DND-41 (cell line): ENCODE measurements at regions not wholly inside any gene's neighbourhood (a gene's known extent, or its start where the extent isn't known, plus 50 kb on each side); places are given as distances from the start of the nearest gene placed in this dataset.
"Not testable (repeated sequence)": the region's sequence is repeated elsewhere in the genome, so short reads cannot be mapped to it uniquely, and the experiment has no call there.

Experiments
- ATAC-seq: fragments of 200-7000 bp; cut with Tn5 transposase; 3 replicates; pipeline ENCODE4 v1.9.1; 2021; ENCODE audit warnings: low read depth; ENCODE audit not compliant: insufficient read depth
- DNase-seq: peaks from one replicate; pipeline ENCODE4 v3.0.0-alpha.2; 2020
- H2AFZ ChIP-seq: 2 replicates; pipeline ENCODE4 v1.6.0; 2012; ENCODE audit warnings: low read depth, low read length
- H3K27ac ChIP-seq: 2 replicates; pipeline ENCODE4 v1.5.1; 2012; ENCODE audit warnings: low read length, inconsistent platforms
- H3K27me3 ChIP-seq: fragments of 200-600 bp; sonication (generic); 2 replicates; pipeline ENCODE4 v1.6.0; 2012; ENCODE audit warnings: low read length, mild to moderate bottlenecking, inconsistent platforms; ENCODE audit not compliant: insufficient read depth, poor library complexity
- H3K36me3 ChIP-seq: 2 replicates; pipeline ENCODE4 v1.5.1; 2012; ENCODE audit warnings: low read length, inconsistent platforms; ENCODE audit not compliant: insufficient read depth
- H3K4me1 ChIP-seq: 2 replicates; pipeline ENCODE4 v1.5.1; 2012; ENCODE audit warnings: mild to moderate bottlenecking, low read length; ENCODE audit not compliant: insufficient read depth
- H3K4me2 ChIP-seq: 2 replicates; pipeline ENCODE4 v1.6.0; 2012; ENCODE audit warnings: mild to moderate bottlenecking, moderate library complexity, low read length, inconsistent platforms; ENCODE audit not compliant: insufficient read depth
- H3K4me3 ChIP-seq, 2 experiments: fragments of 200-600 bp in 1 of 2; shearing (Covaris generic) in 1 of 2; 2 replicates each; pipeline ENCODE4 v1.5.1; 2012 to 2016; ENCODE audit warnings: inconsistent platforms in 2 of 2, low read length in 2 of 2, mild to moderate bottlenecking in 2 of 2, low read depth in 1 of 2, moderate library complexity in 1 of 2
- H3K79me2 ChIP-seq: 2 replicates; pipeline ENCODE4 v1.6.0; 2012; ENCODE audit warnings: low read length, inconsistent platforms; ENCODE audit not compliant: insufficient read depth
- H3K9ac ChIP-seq: 2 replicates; pipeline ENCODE4 v1.6.0; 2012; ENCODE audit warnings: low read depth, mild to moderate bottlenecking, inconsistent platforms, low read length, moderate library complexity
- H3K9me3 ChIP-seq: 2 replicates; pipeline ENCODE4 v1.5.1; 2012; ENCODE audit warnings: low read length, moderate library complexity, mild to moderate bottlenecking, inconsistent platforms; ENCODE audit not compliant: insufficient read depth, severe bottlenecking
- H4K20me1 ChIP-seq: 2 replicates; pipeline ENCODE4 v1.6.0; 2012; ENCODE audit warnings: low read length; ENCODE audit not compliant: insufficient read depth
- EZH2 ChIP-seq: IDR thresholded peaks from 3 replicates; pipeline ENCODE4 v1.6.1; 2012; ENCODE audit warnings: borderline replicate concordance, low read depth, mild to moderate bottlenecking, moderate library complexity, low read length, inconsistent platforms; ENCODE audit not compliant: severe bottlenecking
- TF ChIP-seq, protein P1 (sequence below): IDR thresholded peaks from 2 replicates; pipeline ENCODE4 v1.5.1; 2012; ENCODE audit warnings: borderline replicate concordance, low read length, moderate library complexity, mild to moderate bottlenecking; ENCODE audit not compliant: poor library complexity, severe bottlenecking; ENCODE audit errors: extremely low read depth

DNA sequence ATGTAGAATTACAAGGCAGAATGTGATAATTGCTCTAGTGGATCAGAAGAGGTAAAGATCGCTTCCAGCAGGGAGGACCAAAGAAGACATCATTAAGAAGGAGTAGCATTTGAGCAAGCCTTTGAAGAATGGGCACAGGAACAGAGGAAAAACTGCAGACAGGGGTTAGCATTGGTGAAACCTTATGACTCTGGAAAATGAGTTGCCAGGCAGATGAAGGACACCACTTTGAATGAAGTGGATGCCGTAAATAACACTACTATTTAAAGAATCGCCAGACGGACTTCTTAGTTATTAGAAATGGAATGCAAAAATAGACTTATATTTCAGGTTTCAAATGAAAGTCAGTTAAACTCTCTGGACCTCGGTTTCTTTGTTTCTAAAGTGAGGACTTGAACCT lies 727.7 kb downstream of the USP25 start:
- Histone ChIP-seq H3K4me3 (no peak overlapping the region), H3K79me2 (no peaks in the 10 kb centered on the region), H3K27me3 (no peaks in the 10 kb centered on the region), H3K9ac (no peak overlapping the region), H3K9me3 (no peaks in the 10 kb centered on the region), H3K36me3 (no peaks in the 10 kb centered on the region), H3K4me2 (no peak overlapping the region), H4K20me1 (no peaks in the 10 kb centered on the region), H3K4me1 (no peaks in the 10 kb centered on the region), H2AFZ (no peak overlapping the region), H3K27ac (no peak overlapping the region)
- TF ChIP-seq, protein P1, sequence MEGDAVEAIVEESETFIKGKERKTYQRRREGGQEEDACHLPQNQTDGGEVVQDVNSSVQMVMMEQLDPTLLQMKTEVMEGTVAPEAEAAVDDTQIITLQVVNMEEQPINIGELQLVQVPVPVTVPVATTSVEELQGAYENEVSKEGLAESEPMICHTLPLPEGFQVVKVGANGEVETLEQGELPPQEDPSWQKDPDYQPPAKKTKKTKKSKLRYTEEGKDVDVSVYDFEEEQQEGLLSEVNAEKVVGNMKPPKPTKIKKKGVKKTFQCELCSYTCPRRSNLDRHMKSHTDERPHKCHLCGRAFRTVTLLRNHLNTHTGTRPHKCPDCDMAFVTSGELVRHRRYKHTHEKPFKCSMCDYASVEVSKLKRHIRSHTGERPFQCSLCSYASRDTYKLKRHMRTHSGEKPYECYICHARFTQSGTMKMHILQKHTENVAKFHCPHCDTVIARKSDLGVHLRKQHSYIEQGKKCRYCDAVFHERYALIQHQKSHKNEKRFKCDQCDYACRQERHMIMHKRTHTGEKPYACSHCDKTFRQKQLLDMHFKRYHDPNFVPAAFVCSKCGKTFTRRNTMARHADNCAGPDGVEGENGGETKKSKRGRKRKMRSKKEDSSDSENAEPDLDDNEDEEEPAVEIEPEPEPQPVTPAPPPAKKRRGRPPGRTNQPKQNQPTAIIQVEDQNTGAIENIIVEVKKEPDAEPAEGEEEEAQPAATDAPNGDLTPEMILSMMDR, result no peak
- no peak for TF ChIP-seq EZH2
- ATAC-seq, result no peak
- DNase-seq, result no peak

DNA sequence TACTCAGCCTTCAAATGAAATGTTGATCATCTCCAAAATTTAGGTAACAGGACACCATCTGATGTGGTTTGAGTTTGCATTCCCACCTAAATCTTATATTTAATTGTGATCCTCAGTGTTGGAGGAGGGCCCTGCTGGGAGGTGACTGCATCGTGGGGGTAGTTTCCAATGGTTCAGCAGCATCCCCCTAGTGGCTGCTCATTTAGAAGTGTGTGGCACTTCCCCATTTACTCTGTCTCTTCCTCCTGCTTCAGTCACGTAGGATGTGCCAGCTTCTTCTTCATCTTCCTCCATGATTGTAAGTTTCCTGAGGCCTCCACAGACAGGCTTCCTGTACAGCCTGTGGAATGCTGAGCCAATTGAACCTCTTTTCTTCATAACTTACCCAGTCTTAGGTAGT lies 731.2 kb downstream of the USP25 start:
- H4K20me1 ChIP-seq, result no peaks in the 10 kb centered on the region
- no peaks in the 10 kb centered on the region for H3K36me3 ChIP-seq
- H3K27me3 ChIP-seq, result no peaks in the 10 kb centered on the region
- H3K4me1 ChIP-seq, result no peaks in the 10 kb centered on the region
- no peak overlapping the region for H2AFZ ChIP-seq
- no peak overlapping the region for H3K27ac ChIP-seq
- H3K9me3 ChIP-seq, result peaks cover 10% of the 10 kb centered on the region
- H3K79me2 ChIP-seq, result no peaks in the 10 kb centered on the region
- TF ChIP-seq, protein P1, result no peak
- no peak for TF ChIP-seq EZH2
- no peak overlapping the region for H3K9ac ChIP-seq
- no peak for DNase-seq
- no peak overlapping the region for H3K4me2 ChIP-seq
- no peak for ATAC-seq
- H3K4me3 ChIP-seq, result no peak overlapping the region

DNA sequence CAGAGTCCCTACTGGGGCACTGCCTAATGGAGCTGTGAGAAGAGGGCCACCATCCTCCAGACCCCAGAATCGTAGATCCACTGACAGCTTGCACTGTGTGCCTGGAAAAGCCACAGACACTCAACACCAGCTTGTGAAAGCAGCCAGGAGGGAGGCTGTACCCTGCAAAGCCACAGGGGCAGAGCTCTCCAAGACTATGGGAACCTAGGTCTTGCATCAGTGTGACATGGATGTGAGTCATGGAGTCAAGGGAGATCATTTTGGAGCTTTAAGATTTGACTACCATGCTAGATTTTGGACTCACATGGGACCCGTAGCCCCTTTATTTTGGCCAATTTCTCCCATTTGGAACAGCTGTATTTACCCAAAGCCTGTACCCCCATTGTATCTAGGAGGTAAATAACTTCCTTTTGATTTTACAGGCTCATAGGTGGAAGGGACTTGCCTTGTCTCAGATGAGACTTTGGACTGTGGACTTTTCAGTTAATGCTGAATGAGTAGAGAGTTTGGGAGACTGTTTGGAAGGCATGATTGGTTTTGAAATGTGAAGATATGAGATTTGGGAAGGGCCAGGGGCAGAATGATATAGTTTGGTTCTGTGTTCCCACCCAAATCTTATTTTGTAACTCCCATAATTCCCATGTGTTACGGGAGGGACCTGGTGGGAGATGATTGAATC lies 734.6 kb downstream of the USP25 start:
- H3K79me2 ChIP-seq, H3K4me3 ChIP-seq, H3K4me1 ChIP-seq, DNase-seq, H3K4me2 ChIP-seq, H3K27me3 ChIP-seq, ATAC-seq, H4K20me1 ChIP-seq, H3K36me3 ChIP-seq, H3K27ac ChIP-seq, H2AFZ ChIP-seq, H3K9ac ChIP-seq: not testable (repeated sequence)
- peaks cover 10% of the 10 kb centered on the region for H3K9me3 ChIP-seq

DNA sequence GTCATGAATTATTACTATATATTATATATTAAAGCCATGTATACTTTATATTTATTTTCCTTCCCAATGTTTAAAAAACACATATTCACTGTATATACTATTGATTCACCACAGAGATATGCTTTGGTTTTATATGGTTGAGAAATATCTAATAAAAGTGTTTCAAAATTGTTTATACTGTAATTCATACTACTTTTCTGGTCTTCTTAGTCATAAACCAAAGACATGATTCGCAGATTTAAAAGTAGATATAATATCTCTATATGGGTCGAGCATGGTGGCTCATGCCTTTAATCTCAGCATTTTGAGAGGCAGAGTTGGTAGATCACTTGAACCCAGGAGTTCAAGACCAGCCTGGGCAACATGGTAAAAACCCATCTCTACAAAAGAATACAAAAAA lies 738.4 kb downstream of the USP25 start:
- ATAC-seq, result no peak

More for the DNA sequence above, 738.4 kb downstream of the USP25 start:
- Histone ChIP-seq H3K4me3 (no peak overlapping the region), H3K79me2 (no peaks in the 10 kb centered on the region), H3K4me1 (no peaks in the 10 kb centered on the region), H3K27ac (no peak overlapping the region), H4K20me1 (no peaks in the 10 kb centered on the region), H2AFZ (no peak overlapping the region), H3K9ac (no peak overlapping the region), H3K36me3 (no peaks in the 10 kb centered on the region), H3K4me2 (no peak overlapping the region), H3K27me3 (no peaks in the 10 kb centered on the region), H3K9me3 (peaks cover 7% of the 10 kb centered on the region)
- TF ChIP-seq EZH2, result no peak
- TF ChIP-seq, protein P1, result no peak
- no peak for DNase-seq
